ENCODE measurements at regions not wholly inside any gene's neighbourhood (a gene's known extent, or its start where the extent isn't known, plus 50 kb on each side); places are given as distances from the start of the nearest gene placed in this dataset.
"Not testable (repeated sequence)": the region's sequence is repeated elsewhere in the genome, so short reads cannot be mapped to it uniquely, and the experiment has no call there.

DNA sequence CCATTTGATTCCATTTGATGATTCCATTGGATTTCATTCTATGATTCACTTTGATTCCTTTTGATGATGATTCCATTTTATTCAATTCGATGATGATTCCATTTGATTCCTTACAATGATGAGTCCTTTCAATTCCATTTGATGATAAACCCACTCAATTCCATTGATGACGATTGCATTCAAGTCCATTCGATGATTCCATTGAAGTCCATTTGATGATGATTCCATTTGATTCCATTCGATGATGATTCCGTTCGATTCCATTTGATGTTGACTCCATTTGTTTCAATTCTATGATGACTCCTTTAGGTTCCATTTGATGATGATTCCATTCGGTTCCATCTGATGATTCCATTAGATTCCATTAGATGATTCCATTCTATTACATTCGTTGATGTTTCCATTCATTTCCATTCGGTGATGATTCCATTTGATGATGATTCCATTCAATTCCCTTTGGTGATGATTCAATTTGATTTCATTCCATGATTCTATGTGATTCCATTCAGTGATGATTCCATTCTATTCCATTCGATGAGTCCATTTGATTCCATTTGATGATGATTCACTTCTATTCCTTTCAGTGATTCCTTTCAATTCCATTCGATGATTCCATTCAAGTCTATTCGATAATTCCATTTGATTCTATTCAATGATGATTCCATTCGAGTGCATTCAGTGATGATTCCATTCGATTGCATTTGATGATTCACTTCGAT lies 1106.0 kb downstream of the RPIA start:
- POLR2A ChIA-PET (ENCODE audit: low non-redundant PET), result no interaction called here
- no peak overlapping the region for H3K27ac ChIP-seq
- TF ChIP-seq, protein P1, sequence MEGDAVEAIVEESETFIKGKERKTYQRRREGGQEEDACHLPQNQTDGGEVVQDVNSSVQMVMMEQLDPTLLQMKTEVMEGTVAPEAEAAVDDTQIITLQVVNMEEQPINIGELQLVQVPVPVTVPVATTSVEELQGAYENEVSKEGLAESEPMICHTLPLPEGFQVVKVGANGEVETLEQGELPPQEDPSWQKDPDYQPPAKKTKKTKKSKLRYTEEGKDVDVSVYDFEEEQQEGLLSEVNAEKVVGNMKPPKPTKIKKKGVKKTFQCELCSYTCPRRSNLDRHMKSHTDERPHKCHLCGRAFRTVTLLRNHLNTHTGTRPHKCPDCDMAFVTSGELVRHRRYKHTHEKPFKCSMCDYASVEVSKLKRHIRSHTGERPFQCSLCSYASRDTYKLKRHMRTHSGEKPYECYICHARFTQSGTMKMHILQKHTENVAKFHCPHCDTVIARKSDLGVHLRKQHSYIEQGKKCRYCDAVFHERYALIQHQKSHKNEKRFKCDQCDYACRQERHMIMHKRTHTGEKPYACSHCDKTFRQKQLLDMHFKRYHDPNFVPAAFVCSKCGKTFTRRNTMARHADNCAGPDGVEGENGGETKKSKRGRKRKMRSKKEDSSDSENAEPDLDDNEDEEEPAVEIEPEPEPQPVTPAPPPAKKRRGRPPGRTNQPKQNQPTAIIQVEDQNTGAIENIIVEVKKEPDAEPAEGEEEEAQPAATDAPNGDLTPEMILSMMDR (conservative IDR thresholded peaks at IDR 0.05; ENCODE audit: low read depth), result no peak
- DNase-seq (ENCODE audit: low spot score), result no peak
- CTCF ChIA-PET, result no interaction called here

DNA sequence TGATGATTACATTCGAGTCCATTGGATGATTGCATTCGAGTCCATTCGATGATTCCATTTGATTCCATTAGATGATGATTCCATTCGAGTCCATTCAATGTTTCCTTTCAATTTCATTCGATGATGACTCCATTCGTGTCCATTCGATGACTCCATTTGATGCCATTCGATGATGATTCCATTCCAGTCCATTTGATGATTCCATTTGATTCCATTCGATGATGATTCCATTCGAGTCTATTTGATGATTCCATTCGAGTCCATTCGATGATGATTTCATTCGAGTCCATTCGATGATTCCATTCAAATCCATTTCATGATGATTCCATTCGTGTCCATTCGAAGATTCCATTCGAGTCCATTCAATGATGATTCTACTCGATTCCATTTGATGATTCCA lies 1109.7 kb downstream of the RPIA start:
- DNase-seq (ENCODE audit: low spot score); POLR2A ChIA-PET (ENCODE audit: low non-redundant PET); H3K27ac ChIP-seq; CTCF ChIA-PET: not testable (repeated sequence)

DNA sequence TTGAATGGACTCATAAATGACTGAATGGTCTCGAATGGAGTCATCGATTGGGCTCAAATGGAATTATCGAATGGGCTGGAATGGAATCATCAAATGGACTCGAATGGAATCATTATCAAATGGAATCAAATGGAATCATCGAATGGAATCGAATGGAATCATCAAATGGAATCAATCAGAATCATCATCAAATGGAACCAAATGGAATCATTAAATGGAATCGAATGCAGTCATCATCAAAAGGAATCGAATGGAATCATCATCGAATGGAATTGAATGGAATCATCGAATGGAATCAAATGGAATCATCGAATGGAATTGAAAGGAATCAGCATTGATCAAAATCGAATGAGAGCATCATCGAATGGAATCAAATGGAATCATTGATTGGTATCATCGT lies 1114.9 kb downstream of the RPIA start:
- DNase-seq (ENCODE audit: low spot score); POLR2A ChIA-PET (ENCODE audit: low non-redundant PET); CTCF ChIA-PET; H3K27ac ChIP-seq: not testable (repeated sequence)

DNA sequence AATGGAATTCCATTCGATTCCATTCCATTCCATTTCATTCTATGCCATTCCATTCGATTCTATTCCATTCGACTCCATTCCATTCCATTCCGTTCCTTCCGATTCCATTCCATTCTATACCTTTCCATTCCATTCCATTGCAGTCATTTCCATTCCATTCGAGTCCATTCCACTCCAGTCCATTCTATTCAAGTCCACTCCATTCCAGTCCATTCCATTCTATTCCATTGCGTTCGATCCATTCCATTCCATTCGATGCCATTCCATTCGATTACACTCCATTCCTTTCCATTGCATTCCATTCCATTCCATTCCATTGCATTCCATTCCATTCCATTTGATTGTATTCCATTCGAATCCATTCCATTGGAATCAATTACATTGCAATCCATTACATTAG lies 1119.8 kb downstream of the RPIA start:
- CTCF ChIA-PET, result no interaction called here
- POLR2A ChIA-PET (ENCODE audit: low non-redundant PET), result no interaction called here
- no peak overlapping the region for H3K27ac ChIP-seq
- no peak for DNase-seq (ENCODE audit: low spot score)
- TF ChIP-seq, protein P1 (conservative IDR thresholded peaks at IDR 0.05; ENCODE audit: low read depth), result no peak

DNA sequence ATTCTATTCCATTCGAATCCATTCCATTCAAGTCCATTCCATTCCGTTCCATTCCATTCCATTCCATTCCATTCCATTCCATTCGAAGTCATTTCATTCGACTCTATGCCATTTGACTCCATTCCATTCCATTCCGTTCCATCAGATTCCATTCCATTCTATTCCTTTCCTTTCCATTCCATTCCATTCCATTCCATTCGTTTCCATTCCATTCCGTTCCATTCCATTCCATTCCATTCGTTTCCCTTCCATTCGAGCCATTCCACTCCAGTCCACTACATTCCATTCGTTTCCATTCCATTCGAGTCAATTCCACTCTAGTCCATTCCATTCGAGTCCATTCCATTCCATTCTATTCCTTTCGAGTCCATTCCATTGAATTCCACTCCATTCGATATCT lies 1120.4 kb downstream of the RPIA start:
- POLR2A ChIA-PET (ENCODE audit: low non-redundant PET); CTCF ChIA-PET: not testable (repeated sequence)

DNA sequence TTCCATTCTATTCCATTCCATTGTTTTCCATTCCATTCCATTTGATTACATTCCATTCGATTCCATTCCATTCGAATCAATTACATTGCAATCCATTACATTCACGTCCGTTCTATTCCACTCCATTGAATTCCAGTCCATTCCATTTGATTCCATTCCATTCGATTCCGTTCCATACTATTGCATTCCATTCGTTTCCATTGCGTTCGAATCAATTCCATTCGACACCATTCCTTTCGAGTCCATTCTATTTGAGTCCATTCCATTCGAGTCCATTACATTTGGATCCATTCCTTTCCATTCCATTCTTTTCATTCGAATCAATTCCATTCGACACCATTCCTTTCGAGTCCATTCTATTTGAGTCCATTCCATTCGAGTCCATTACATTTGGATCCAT lies 1122.9 kb downstream of the RPIA start:
- CTCF ChIA-PET; H3K27ac ChIP-seq; POLR2A ChIA-PET (ENCODE audit: low non-redundant PET); DNase-seq (ENCODE audit: low spot score): not testable (repeated sequence)

More for the DNA sequence above, 1120.4 kb downstream of the RPIA start:
- not testable (repeated sequence) for DNase-seq (ENCODE audit: low spot score); H3K27ac ChIP-seq

DNA sequence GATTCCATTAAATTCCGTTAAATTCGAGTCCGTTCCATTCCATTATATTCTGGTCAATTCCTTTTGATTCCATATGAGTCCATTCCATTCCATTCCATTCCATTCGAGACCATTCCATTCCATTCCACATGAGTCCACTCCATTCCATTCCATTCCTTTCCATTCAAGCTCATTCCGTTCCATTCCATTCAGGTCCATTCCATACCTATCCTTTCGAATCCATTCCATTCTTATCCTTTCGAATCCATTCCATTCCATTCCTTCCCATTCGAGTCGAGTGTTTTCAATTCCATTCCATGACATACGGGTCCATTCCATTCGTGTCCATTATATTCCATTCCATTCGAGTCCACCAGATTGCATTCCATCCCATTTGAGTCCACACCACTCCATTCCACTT lies 1127.4 kb downstream of the RPIA start:
- no peak overlapping the region for H3K27ac ChIP-seq
- CTCF ChIA-PET, result no interaction called here
- TF ChIP-seq, protein P1 (conservative IDR thresholded peaks at IDR 0.05; ENCODE audit: low read depth), result no peak
- no peak for DNase-seq (ENCODE audit: low spot score)
- POLR2A ChIA-PET (ENCODE audit: low non-redundant PET), result no interaction called here

DNA sequence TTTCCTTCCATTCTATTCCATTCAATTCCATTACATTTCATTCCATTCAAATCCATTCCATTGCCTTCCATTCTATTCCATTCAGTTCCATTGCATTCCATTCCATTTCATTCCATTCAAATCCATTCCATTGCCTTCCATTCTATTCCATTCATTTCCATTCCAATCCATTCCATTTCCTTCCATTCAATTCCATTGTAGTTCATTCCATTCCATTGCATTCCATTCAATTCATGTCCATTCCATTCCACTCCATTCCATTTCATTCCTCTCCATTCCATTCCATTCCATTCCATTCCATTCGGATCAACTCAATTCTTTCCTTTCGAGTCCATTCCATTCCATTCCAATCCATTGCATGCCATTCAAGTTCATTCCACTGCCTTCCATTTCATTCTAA lies 1128.3 kb downstream of the RPIA start:
- POLR2A ChIA-PET (ENCODE audit: low non-redundant PET), result no interaction called here
- TF ChIP-seq, protein P1 (conservative IDR thresholded peaks at IDR 0.05; ENCODE audit: low read depth), result no peak
- CTCF ChIA-PET, result no interaction called here
- H3K27ac ChIP-seq, result no peak overlapping the region
- DNase-seq (ENCODE audit: low spot score), result no peak

DNA sequence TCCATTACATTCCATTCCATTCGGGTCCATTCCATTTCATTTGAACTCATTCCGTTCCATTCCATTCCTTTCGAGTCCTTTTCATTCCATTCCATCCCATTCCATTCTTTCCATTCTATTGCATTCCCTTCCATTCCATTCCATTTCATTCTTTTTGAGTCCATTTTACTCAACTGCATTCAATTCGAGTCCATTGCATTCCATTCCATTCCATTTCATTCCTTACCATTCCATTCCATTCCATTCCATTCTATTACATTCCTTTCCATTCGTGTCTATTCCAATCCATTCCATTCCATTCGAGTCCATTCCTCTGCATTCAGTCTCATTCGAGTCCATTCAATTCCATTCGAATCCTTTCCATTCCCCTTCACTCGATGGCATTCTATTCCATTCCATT lies 1128.8 kb downstream of the RPIA start:
- POLR2A ChIA-PET (ENCODE audit: low non-redundant PET), result no interaction called here
- no peak overlapping the region for H3K27ac ChIP-seq
- DNase-seq (ENCODE audit: low spot score), result no peak
- CTCF ChIA-PET, result no interaction called here
- TF ChIP-seq, protein P1 (conservative IDR thresholded peaks at IDR 0.05; ENCODE audit: low read depth), result no peak
